ENCODE measurements at regions not wholly inside any gene's neighbourhood (a gene's known extent, or its start where the extent isn't known, plus 50 kb on each side); places are given as distances from the start of the nearest gene placed in this dataset.

GRCh38 chr15:68871507-68871906 is 50.8 kb upstream of the ANP32A start:
- intact Hi-C loops (cut with micrococcal nuclease; ENCODE audit: unreplicated experiment), result no loop called here
- no peak for DNase-seq
- peaks cover 5% of the 10 kb centered on the region for H3K36me3 Mint-ChIP-seq (ENCODE audit: insufficient read depth, unreplicated experiment)
- no peak overlapping the region for H3K4me3 Mint-ChIP-seq (ENCODE audit: low read depth, unreplicated experiment)
- H3K27me3 Mint-ChIP-seq (ENCODE audit: unreplicated experiment), result peaks cover 55% of the 10 kb centered on the region
- no peaks in the 10 kb centered on the region for H3K4me1 Mint-ChIP-seq (ENCODE audit: low read depth, unreplicated experiment)
- no peaks in the 10 kb centered on the region for H3K9me3 Mint-ChIP-seq (ENCODE audit: low read depth, unreplicated experiment)
- no TSS peak for BruUV-seq (replicated peaks)
- no peak overlapping the region for H3K27ac Mint-ChIP-seq (ENCODE audit: unreplicated experiment)
- TF ChIP-seq CTCF (IDR thresholded peaks at IDR 0.05; ENCODE audit: unreplicated experiment), result no peak
- CTCF ChIA-PET, result interaction anchor here (1.0 kb wide), 1 partner anchor 54 kb away, joined by 4 read pairs; no protein-coding TSS in a partner anchor

- no peaks in the 10 kb centered on the region for H3K9me3 Mint-ChIP-seq (ENCODE audit: low read depth, unreplicated experiment)
- TF ChIP-seq CTCF (IDR thresholded peaks at IDR 0.05; ENCODE audit: unreplicated experiment), result no peak
- H3K27ac Mint-ChIP-seq (ENCODE audit: unreplicated experiment), result no peak overlapping the region
- peaks cover 61% of the 10 kb centered on the region for H3K27me3 Mint-ChIP-seq (ENCODE audit: unreplicated experiment)
- no peak overlapping the region for H3K4me3 Mint-ChIP-seq (ENCODE audit: low read depth, unreplicated experiment)
- CTCF ChIA-PET, result interaction anchor here (0.9 to 2.2 kb wide), 10 partner anchors 50 to 325 kb away, joined by 3 to 34 read pairs (median 11); no protein-coding TSS in a partner anchor
- H3K36me3 Mint-ChIP-seq (ENCODE audit: insufficient read depth, unreplicated experiment), result peaks cover 5% of the 10 kb centered on the region
- intact Hi-C loops (cut with micrococcal nuclease; ENCODE audit: unreplicated experiment), result loop anchor here (1.0 to 2.0 kb wide), 5 partner anchors 90 to 324 kb away; no protein-coding TSS in a partner anchor
- H3K4me1 Mint-ChIP-seq (ENCODE audit: low read depth, unreplicated experiment), result no peaks in the 10 kb centered on the region
- DNase-seq, result no peak
- BruUV-seq (replicated peaks), result no TSS peak
Measured at GRCh38 chr15:68874788-68875187, 54.1 kb upstream of the ANP32A start.

- DNase-seq, result peak; percentile 94
- peaks cover 57% of the 10 kb centered on the region for H3K27me3 Mint-ChIP-seq (ENCODE audit: unreplicated experiment)
- BruUV-seq (replicated peaks), result no TSS peak
- H3K4me3 Mint-ChIP-seq (ENCODE audit: low read depth, unreplicated experiment), result peak overlapping the region; percentile 61
- H3K4me1 Mint-ChIP-seq (ENCODE audit: low read depth, unreplicated experiment), result no peaks in the 10 kb centered on the region
- H3K36me3 Mint-ChIP-seq (ENCODE audit: insufficient read depth, unreplicated experiment), result peaks cover 5% of the 10 kb centered on the region
- peak overlapping the region; percentile 15 for H3K27ac Mint-ChIP-seq (ENCODE audit: unreplicated experiment)
- no peaks in the 10 kb centered on the region for H3K9me3 Mint-ChIP-seq (ENCODE audit: low read depth, unreplicated experiment)
- peak; percentile 90 for TF ChIP-seq CTCF (IDR thresholded peaks at IDR 0.05; ENCODE audit: unreplicated experiment)
- CTCF ChIA-PET, result interaction anchor here (0.7 to 2.2 kb wide), 30 partner anchors 21 to 569 kb away, joined by 3 to 34 read pairs (median 4); no protein-coding TSS in a partner anchor
- intact Hi-C loops (cut with micrococcal nuclease; ENCODE audit: unreplicated experiment), result loop anchor here (1.0 to 2.0 kb wide), 5 partner anchors 91 to 325 kb away; no protein-coding TSS in a partner anchor
Measured at GRCh38 chr15:68875377-68876116, 54.8 kb upstream of the SPESP1 start.

- intact Hi-C loops (cut with micrococcal nuclease; ENCODE audit: unreplicated experiment), result no loop called here
- TF ChIP-seq CTCF (IDR thresholded peaks at IDR 0.05; ENCODE audit: unreplicated experiment), result no peak
- BruUV-seq (replicated peaks), result no TSS peak
- peaks cover 5% of the 10 kb centered on the region for H3K36me3 Mint-ChIP-seq (ENCODE audit: insufficient read depth, unreplicated experiment)
- no peak overlapping the region for H3K4me3 Mint-ChIP-seq (ENCODE audit: low read depth, unreplicated experiment)
- DNase-seq, result no peak
- no peaks in the 10 kb centered on the region for H3K4me1 Mint-ChIP-seq (ENCODE audit: low read depth, unreplicated experiment)
- H3K27me3 Mint-ChIP-seq (ENCODE audit: unreplicated experiment), result peaks cover 37% of the 10 kb centered on the region
- no peak overlapping the region for H3K27ac Mint-ChIP-seq (ENCODE audit: unreplicated experiment)
- H3K9me3 Mint-ChIP-seq (ENCODE audit: low read depth, unreplicated experiment), result no peaks in the 10 kb centered on the region
- CTCF ChIA-PET, result no interaction called here
Measured at GRCh38 chr15:68877626-68878025, 52.7 kb upstream of the SPESP1 start.

Measured in Calu3 (cell line).